Caco-2 (cell line): ENCODE measurements at regions not wholly inside any gene's neighbourhood (a gene's known extent, or its start where the extent isn't known, plus 50 kb on each side); places are given as distances from the start of the nearest gene placed in this dataset.

Source experiments
- BruUV-seq: library from RNA; stranded (reverse); fragments of 400-500 nt; replicated peaks from 2 replicates; lab custom pipeline; 2021; lab: Mats Ljungman, UMichigan
- CTCF ChIA-PET: fragments of 300-600 bp; sonication (Branson Sonifier 250); formaldehyde crosslinking; loops from one replicate; lab custom pipeline; 2022; ENCODE audit warnings: antibody characterized with exemption; lab: Charles Lee
- POLR2A ChIA-PET: fragments of 300-600 bp; sonication (Branson Sonifier 250); formaldehyde crosslinking; loops from one replicate; lab custom pipeline; 2022; ENCODE audit warnings: antibody characterized with exemption; lab: Charles Lee
- DNase-seq, 2 experiments: peaks; one replicate each; pipeline versions ENCODE4 v3.0.0 to v3.0.0-alpha.2; 2020 to 2022
- H3K27me3 ChIP-seq: replicated peaks from 2 replicates; pipeline ENCODE4 v1.6.0; 2011; ENCODE audit warnings: low read length; ENCODE audit not compliant: control insufficient read depth, insufficient read depth
- H3K36me3 ChIP-seq: 2 replicates; pipeline ENCODE4 v1.5.1; 2011; ENCODE audit warnings: low read length; ENCODE audit not compliant: control insufficient read depth, insufficient read depth
- H3K4me1 ChIP-seq: fragments of 250-450 bp; sonication (Bioruptor Pico); 2 replicates; pipeline ENCODE4 v1.5.1; 2020; ENCODE audit warnings: mild to moderate bottlenecking
- H3K4me3 ChIP-seq: 2 replicates; pipeline ENCODE4 v1.5.1; 2011; ENCODE audit warnings: low read depth, mild to moderate bottlenecking, control low read depth, low read length
- H3K9me3 ChIP-seq: fragments of 250-450 bp; sonication (Bioruptor Pico); 2 replicates; pipeline ENCODE4 v1.5.1; 2020; ENCODE audit warnings: mild to moderate bottlenecking, moderate library complexity
- H3K27ac Mint-ChIP-seq: one replicate; pipeline ENCODE4 v1.8.0; 2022; ENCODE audit warnings: mixed read lengths; ENCODE audit not compliant: unreplicated experiment
- H3K27me3 Mint-ChIP-seq: one replicate; pipeline ENCODE4 v1.8.0; 2022; ENCODE audit warnings: mixed read lengths; ENCODE audit not compliant: insufficient read depth, unreplicated experiment
- H3K36me3 Mint-ChIP-seq: one replicate; pipeline ENCODE4 v1.8.0; 2022; ENCODE audit warnings: mild to moderate bottlenecking, mixed read lengths; ENCODE audit not compliant: insufficient read depth, unreplicated experiment
- H3K4me1 Mint-ChIP-seq: one replicate; pipeline ENCODE4 v1.8.0; 2022; ENCODE audit warnings: low read depth, mixed read lengths; ENCODE audit not compliant: unreplicated experiment
- H3K4me3 Mint-ChIP-seq: one replicate; pipeline ENCODE4 v1.8.0; 2022; ENCODE audit warnings: mild to moderate bottlenecking, moderate library complexity, mixed read lengths; ENCODE audit not compliant: unreplicated experiment
- H3K9me3 Mint-ChIP-seq: one replicate; pipeline ENCODE4 v1.8.0; 2022; ENCODE audit warnings: mixed read lengths; ENCODE audit not compliant: unreplicated experiment
- intact Hi-C: fragments of 100-400 bp; cut with micrococcal nuclease; formaldehyde crosslinking; loops from one replicate; pipeline ENCODE4 v1.10.0; 2022; ENCODE audit not compliant: unreplicated experiment
- TF ChIP-seq, protein P1 (sequence below), 2 experiments: fragments of 200-600 bp in 1 of 2; IDR thresholded peaks; 1 replicate in 1 of 2; 2 replicates in 1 of 2; pipeline versions ENCODE4 v1.5.1 to v1.8.0; 2011 to 2022; ENCODE audit warnings: antibody characterized with exemption in 1 of 2, control low read depth in 1 of 2, inconsistent platforms in 1 of 2, low read depth in 1 of 2, low read length in 1 of 2, mild to moderate bottlenecking in 1 of 2, moderate library complexity in 1 of 2; ENCODE audit not compliant: insufficient read depth in 1 of 2, severe bottlenecking in 1 of 2, unreplicated experiment in 1 of 2

DNA sequence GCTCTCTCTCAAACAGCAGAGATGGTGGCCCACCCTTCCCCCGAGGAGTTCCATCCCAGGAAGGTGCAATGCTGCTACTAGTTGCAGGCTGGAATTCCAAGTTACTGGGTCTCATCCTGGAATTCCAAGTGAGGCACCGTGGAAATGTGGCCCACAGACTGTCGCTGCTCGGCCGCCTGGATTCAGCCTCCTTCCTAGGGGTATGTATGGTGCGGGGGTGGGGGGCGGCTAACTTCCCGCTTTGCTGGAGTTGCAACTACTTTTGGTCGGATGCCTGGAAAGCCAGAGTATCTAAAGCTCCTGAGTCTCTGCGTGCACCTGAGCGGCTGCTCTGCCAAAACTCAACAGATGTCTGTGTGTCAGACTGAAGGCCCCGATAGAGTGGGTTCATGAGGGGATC, 1146.2 kb downstream of the RPA4 start:
- Mint-ChIP-seq H3K4me1 (no peaks in the 10 kb centered on the region), H3K36me3 (no peaks in the 10 kb centered on the region), H3K9me3 (peaks cover 10% of the 10 kb centered on the region), H3K27ac (no peak overlapping the region), H3K27me3 (no peaks in the 10 kb centered on the region), H3K4me3 (no peak overlapping the region)
- Histone ChIP-seq H3K4me3 (no peak overlapping the region), H3K27me3 (no peaks in the 10 kb centered on the region), H3K36me3 (no peaks in the 10 kb centered on the region), H3K9me3 (no peaks in the 10 kb centered on the region), H3K4me1 (no peaks in the 10 kb centered on the region)
- POLR2A ChIA-PET: no interaction called here
- intact Hi-C loops: no loop called here
- no TSS peak for BruUV-seq
- CTCF ChIA-PET: no interaction called here
- no peak for DNase-seq
- TF ChIP-seq, protein P1, sequence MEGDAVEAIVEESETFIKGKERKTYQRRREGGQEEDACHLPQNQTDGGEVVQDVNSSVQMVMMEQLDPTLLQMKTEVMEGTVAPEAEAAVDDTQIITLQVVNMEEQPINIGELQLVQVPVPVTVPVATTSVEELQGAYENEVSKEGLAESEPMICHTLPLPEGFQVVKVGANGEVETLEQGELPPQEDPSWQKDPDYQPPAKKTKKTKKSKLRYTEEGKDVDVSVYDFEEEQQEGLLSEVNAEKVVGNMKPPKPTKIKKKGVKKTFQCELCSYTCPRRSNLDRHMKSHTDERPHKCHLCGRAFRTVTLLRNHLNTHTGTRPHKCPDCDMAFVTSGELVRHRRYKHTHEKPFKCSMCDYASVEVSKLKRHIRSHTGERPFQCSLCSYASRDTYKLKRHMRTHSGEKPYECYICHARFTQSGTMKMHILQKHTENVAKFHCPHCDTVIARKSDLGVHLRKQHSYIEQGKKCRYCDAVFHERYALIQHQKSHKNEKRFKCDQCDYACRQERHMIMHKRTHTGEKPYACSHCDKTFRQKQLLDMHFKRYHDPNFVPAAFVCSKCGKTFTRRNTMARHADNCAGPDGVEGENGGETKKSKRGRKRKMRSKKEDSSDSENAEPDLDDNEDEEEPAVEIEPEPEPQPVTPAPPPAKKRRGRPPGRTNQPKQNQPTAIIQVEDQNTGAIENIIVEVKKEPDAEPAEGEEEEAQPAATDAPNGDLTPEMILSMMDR (IDR thresholded peaks at IDR 0.05; ENCODE audit: insufficient read depth in 1 of 2, low read depth in 1 of 2, low read length in 1 of 2, severe bottlenecking in 1 of 2, unreplicated experiment in 1 of 2): no peak

DNA sequence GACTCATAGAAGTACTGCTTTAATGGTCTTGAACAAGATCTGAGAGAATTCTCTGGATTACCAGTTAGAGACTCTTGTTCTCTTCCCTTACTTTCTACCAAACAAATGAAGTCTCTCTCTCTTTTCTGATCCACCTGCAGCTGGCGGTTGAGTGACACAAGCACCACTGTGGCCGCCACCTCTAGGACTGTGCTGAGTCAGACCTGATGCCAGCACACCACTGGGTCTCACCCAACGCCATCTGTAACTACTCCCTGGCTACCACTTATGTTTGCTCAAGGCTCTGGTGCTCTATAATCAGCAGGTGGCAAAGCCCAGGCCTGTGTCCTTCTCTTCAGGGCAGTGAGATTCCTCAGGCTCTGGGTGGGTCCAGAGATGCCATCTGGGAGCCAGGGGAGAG, 1173.5 kb downstream of the RPA4 start:
- no peak overlapping the region for H3K4me3 Mint-ChIP-seq
- DNase-seq: no peak
- TF ChIP-seq, protein P1 (IDR thresholded peaks at IDR 0.05; ENCODE audit: insufficient read depth in 1 of 2, low read depth in 1 of 2, low read length in 1 of 2, severe bottlenecking in 1 of 2, unreplicated experiment in 1 of 2): no peak
- intact Hi-C loops: no loop called here
- no peaks in the 10 kb centered on the region for H3K9me3 Mint-ChIP-seq
- H3K4me1 Mint-ChIP-seq: no peaks in the 10 kb centered on the region
- Histone ChIP-seq H3K27me3 (no peaks in the 10 kb centered on the region), H3K36me3 (no peaks in the 10 kb centered on the region), H3K4me1 (no peaks in the 10 kb centered on the region), H3K9me3 (no peaks in the 10 kb centered on the region), H3K4me3 (no peak overlapping the region)
- BruUV-seq: no TSS peak
- no peaks in the 10 kb centered on the region for H3K27me3 Mint-ChIP-seq
- H3K36me3 Mint-ChIP-seq: no peaks in the 10 kb centered on the region
- CTCF ChIA-PET: no interaction called here
- H3K27ac Mint-ChIP-seq: no peak overlapping the region
- POLR2A ChIA-PET: no interaction called here

DNA sequence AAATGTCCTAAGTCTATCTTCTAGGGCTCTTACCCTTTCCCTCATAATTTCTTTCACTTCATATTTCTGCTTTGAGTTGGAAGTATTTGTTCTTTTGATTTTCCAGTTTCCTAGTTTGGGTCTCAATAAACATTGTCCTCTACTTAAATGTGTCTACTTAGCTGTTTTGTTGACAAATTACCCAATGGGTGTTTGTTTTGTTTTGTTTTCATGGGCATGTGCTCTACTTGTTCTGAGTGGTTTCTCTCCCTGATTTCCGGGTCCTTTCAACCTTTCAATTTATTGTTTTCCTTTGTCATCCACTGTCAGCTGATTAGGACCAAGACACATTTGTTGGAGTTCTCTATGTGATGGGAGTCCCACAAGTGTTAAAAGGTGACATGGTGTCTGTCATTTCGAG, 1181.4 kb downstream of the RPA4 start:
- Histone ChIP-seq H3K27me3 (no peaks in the 10 kb centered on the region), H3K4me1 (no peaks in the 10 kb centered on the region), H3K9me3 (no peaks in the 10 kb centered on the region), H3K4me3 (no peak overlapping the region), H3K36me3 (no peaks in the 10 kb centered on the region)
- Mint-ChIP-seq H3K9me3 (no peaks in the 10 kb centered on the region), H3K36me3 (no peaks in the 10 kb centered on the region), H3K4me3 (no peak overlapping the region), H3K27me3 (no peaks in the 10 kb centered on the region), H3K4me1 (no peaks in the 10 kb centered on the region), H3K27ac (no peak overlapping the region)
- DNase-seq: no peak
- TF ChIP-seq, protein P1 (IDR thresholded peaks at IDR 0.05; ENCODE audit: insufficient read depth in 1 of 2, low read depth in 1 of 2, low read length in 1 of 2, severe bottlenecking in 1 of 2, unreplicated experiment in 1 of 2): no peak
- CTCF ChIA-PET: no interaction called here
- intact Hi-C loops: no loop called here
- BruUV-seq: no TSS peak
- POLR2A ChIA-PET: no interaction called here
